Non-pigmented ciliary epithelial cell (primary cell): ENCODE measurements at regions not wholly inside any gene's neighbourhood (a gene's known extent, or its start where the extent isn't known, plus 50 kb on each side); places are given as distances from the start of the nearest gene placed in this dataset.
"Not testable (repeated sequence)": the region's sequence is repeated elsewhere in the genome, so short reads cannot be mapped to it uniquely, and the experiment has no call there.

Experiments
- DNase-seq: peaks from one replicate; pipeline ENCODE4 v3.0.0-alpha.2; 2010; ENCODE audit warnings: low read depth

GRCh38 chr5:136545031-136545430 lies 179.7 kb upstream of the TRPC7 start:
- not testable (repeated sequence) for DNase-seq

- no peak for DNase-seq
Observed at GRCh38 chr5:136538534-136538933, 173.2 kb upstream of the TRPC7 start.

DNA sequence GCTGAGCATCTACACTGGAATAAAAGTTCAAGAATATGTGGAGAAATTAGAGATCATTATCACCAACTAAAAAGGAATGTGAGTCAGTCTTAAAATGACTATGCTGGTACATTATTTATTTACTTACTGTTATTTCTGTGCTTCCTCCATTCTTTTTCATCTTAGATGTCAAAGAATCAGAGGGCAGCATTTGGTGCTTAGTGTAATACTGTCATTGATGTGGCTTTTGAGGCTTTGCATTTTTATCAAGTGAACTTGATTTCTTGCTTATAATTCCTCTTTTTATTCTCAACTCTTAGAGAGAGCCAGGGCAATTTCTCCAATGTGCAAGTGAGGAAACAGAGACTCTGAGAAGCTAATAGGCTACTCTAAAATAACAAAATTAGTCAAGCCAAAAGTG lies 163.7 kb upstream of the TRPC7 start:
- no peak for DNase-seq

- DNase-seq, result no peak
Observed at GRCh38 chr5:136528481-136529030, 163.2 kb upstream of the TRPC7 start.

DNA sequence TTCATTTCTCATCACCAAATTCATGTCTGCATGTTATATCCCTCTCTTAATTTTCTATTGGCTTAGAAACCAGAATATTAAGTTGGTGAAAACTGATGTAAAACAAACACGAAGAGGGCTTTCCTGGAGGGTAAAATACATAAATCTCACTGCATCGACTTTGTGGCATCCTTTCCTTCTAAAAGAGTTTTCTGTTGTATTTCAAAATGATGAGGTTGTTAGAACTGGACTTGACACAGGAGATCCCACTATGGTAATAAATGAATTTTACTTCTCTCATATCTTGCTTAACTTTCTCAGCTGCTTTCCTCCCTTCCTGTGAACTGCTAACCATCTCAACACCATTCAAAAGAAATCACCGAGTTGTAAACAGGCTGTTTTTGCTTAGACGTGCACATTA lies 162.0 kb upstream of the TRPC7 start:
- DNase-seq, result no peak

GRCh38 chr5:136526791-136527190 lies 161.4 kb upstream of the TRPC7 start:
- DNase-seq, result no peak

DNA sequence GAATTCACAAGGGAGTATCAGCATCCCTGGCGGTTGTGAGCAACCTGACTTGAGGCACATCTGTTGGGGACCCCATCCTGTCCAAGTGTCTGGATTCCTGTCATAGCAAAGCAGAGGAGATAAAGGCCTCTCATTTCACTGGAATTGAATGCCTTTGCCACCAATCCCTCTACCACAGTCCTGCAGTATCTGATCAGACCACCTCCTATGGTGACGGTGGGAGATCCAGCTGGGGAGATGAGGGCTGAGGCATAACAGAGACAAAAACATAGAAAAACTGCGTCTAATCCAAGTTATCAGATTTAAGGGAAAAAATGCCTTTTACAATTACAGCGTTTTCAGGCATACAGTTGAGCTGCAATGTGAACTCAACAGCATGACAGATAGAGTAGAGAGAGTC lies 160.7 kb upstream of the TRPC7 start:
- DNase-seq, result no peak

GRCh38 chr5:136525597-136525996 lies 160.3 kb upstream of the TRPC7 start:
- no peak for DNase-seq

DNA sequence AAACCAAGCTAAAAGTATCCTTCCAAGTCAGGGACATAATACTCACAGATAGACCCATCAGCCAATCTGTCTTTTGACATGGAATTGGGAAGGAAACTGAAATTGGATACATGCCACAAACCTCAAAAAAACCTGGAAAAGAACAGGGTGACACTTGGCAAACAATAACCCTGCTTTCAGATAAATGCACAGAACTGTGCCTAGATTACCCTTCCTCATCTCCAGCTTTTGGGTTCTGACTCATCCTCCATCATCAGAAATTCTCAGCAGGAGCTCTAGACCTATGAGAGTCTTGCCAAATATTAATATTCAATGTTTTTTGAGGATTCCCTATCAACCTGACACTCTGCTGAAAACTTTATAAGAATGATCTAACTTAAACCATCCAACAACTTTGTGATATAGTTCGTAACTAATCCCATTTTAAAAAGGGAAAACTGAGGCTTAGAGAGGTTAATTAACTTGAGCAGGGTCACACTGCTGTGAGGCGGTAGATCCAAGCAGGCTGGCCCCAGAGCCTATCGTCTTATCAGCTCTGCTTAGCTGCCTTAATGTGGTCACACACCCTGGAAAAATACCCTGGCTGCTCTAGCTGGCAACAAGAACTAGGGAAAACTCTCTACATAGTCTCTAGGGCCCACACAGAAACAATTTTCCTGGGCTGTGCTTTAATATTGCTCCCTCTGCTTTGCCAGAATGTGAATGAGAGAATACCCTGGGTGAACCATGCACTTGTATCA lies 157.0 kb upstream of the TRPC7 start:
- no peak for DNase-seq

GRCh38 chr5:136521696-136522095 lies 156.4 kb upstream of the TRPC7 start:
- DNase-seq, result no peak

DNA sequence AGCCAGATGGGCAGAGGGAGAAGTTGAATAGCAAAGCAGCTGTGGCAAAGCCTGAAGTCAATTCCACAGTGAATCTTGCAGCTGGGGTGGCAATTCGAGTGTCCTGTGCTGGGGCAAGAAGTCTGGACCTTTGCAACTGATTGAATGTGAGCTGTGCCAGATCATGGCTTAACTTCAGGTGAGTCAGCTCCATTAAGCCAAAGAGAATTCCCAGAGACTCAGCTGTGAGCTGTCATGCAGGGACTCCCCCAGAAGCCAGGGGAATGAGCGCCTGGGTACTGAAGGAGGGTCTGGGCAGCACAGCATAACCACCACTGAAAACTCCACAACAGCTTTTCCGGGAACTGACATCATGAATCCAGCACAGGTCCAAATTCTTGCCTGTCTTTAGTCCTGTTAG lies 153.5 kb upstream of the TRPC7 start:
- DNase-seq, result no peak

DNA sequence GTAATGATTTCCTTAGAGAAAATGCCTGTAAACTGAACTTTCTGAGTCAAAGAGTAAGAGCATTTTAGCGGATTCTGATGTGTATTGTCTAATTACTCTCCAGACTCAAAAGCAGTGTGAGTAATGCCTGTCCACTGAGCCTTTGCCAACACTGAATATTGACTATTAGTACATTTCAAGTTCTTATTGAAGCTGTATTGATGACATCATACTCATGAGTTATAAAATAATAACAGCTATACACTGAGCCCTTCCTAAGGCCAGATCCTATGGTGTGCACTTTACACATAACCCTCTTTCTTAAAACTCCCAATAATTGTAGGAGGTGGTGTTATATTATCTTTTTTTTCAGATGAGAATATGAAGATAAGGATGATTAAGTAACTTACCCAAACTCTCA lies 152.8 kb upstream of the TRPC7 start:
- no peak for DNase-seq

DNA sequence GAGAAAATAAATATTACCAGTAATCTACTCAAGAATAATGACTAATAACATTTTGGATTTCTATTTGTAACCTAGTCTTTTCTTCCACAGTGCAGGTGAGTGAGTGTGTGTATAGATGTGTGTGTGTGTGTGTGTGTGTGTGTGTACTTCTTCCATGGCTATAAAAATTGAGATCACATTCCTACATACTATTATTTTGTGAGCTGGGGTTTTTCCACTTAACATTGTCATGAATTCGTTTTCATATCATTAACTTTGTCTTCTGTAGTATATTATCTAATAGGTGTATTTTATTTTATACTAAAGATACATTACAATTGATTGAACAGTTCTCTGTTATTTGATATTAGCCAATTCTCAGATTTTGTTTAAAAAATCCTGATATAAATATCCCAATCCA lies 152.4 kb upstream of the TRPC7 start:
- no peak for DNase-seq

GRCh38 chr5:136516637-136517036 lies 151.3 kb upstream of the TRPC7 start:
- DNase-seq, result no peak

- DNase-seq, result no peak
Observed at GRCh38 chr5:136513430-136513829, 148.1 kb upstream of the TRPC7 start.

GRCh38 chr5:136511046-136511445 lies 145.7 kb upstream of the TRPC7 start:
- no peak for DNase-seq

DNA sequence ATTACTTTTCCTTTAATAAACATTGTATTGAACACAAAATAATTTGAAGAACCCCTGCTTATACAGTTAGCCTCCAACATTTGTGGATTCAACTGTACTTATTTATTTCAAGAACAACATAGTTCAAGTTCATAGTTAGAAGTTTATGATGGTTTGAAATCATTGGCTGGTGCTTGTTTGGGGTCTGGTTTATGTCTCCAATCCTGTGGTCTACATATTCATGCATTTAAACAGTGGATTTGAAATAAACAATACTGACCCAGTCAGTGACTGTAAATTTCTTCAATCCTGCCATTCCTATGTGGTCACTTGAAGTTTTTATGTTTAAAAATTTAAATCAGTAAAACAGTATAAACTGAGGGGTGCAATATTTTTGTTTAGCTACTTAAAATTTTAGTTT lies 145.1 kb upstream of the TRPC7 start:
- DNase-seq, result no peak

DNA sequence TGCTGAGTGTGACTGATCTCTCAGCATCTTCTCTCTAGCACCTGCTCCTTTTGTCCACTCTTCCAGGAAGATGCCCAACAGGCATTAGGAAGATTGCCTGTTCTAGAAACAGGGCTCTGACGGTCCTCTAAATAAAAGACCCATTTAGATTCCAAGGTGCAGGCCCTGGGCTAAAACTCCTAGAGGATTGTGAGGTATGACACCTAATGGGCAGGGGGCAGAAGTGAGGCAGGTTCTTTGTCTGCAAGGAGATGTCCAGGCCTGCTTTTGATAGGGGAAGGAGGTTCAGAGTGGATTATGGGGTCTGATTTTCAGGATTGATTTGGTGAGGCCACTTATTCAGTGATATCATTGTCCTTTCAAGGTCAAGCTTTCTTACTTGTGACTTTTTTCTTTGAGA lies 140.8 kb upstream of the TRPC7 start:
- no peak for DNase-seq

DNA sequence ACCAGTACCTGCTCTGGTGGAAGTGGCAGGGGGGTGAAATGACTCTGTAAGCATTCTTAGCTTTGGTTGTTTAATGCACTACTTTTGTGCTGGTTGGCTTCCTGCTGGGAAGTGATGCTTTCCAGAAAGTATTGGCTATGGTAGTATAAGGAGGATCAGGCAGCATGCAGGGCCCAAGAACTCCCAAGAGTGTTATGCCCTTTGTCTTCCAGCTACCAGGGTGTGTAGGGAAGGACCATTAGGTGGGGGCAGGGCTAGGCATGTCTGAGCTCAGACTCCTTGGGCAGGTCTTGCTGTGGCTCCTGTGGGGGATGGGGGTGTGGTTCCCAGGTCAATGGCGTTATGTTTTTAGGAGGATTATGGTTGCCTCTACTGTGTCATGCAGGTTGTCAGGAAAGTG lies 135.8 kb upstream of the TRPC7 start:
- no peak for DNase-seq

- DNase-seq, result no peak
Observed at GRCh38 chr5:136492587-136492986, 127.2 kb upstream of the TRPC7 start.

- no peak for DNase-seq
Observed at GRCh38 chr5:136491806-136492205, 126.5 kb upstream of the TRPC7 start.

GRCh38 chr5:136484808-136485325 lies 119.5 kb upstream of the TRPC7 start:
- no peak for DNase-seq

GRCh38 chr5:136482206-136482605 lies 116.9 kb upstream of the TRPC7 start:
- DNase-seq, result no peak

DNA sequence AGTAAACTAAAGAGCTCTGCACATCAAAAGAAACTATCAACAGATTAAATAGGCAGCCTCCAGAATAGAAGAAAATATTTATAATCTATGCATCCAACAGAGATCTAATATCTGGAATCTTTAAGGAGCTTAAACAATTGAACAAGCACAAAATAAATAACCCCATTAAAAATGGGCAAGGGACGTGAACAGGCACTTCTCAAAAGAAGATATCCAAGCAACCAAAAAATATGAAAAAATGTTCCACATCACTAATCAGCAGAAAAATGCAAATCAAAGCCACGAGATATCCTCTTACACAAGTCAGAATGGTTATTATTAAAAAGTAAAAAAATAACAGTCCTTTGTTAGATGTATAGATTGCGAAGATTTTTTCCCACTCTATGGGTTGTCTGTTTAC lies 109.1 kb upstream of the TRPC7 start:
- no peak for DNase-seq
